ENCODE measurements at regions not wholly inside any gene's neighbourhood (a gene's known extent, or its start where the extent isn't known, plus 50 kb on each side); places are given as distances from the start of the nearest gene placed in this dataset.

DNA sequence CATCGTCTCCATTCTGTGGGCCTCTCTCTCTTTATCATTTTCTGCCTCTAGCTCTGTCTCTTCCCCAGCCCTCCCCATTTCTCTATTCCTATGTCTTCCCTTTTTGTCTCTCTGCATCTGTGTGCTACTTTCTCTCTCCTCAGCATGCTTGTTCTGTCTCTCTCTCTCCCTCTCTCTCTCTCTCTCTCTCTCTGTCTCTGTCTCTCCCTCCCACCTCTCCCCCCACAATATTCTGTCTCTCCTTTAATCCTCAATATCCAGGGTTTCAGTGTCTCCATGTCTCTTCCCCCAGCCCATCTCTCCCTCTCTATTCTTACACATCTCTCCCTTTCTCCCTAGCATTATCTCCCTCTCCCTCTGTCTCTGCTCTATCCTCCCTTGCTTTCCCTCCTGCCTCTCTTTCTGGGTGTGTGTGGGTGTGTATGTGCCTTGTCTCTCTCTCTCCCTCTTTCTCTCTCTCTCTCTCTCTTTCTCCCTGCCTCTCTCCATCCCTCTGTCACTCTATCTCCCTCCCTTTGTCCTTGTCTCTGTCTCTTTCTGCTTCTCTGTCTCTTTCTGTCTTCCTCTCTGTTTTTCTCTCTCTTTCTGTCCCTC, 76.9 kb upstream of the SIRPA start:
- TF ChIP-seq CTCF (IDR thresholded peaks at IDR 0.05) (no peak), ZFX (IDR thresholded peaks at IDR 0.05; ENCODE audit: borderline replicate concordance) (no peak)
